Heart left ventricle (tissue), 16 donors: ENCODE measurements at regions not wholly inside any gene's neighbourhood (a gene's known extent, or its start where the extent isn't known, plus 50 kb on each side); places are given as distances from the start of the nearest gene placed in this dataset.

ENCODE experiments used
- ATAC-seq, 4 donors: fragments of 200-7000 bp; cut with Tn5 transposase; one replicate each; pipeline ENCODE4 v1.9.1; 2020 to 2022; ENCODE audit warnings: moderate library complexity in 4 of 4, mild to moderate bottlenecking in 3 of 4, moderate number of reproducible peaks in 1 of 4
- DNase-seq, 5 donors: peaks; one replicate each; pipeline ENCODE4 v3.0.0-alpha.2; 2020
- H3K27ac ChIP-seq, 12 donors: fragments of 200-600 bp; sonication (generic) in 4 of 12; one replicate each; pipeline versions ENCODE4 v1.5.0 to v1.8.0; 2016 to 2022; ENCODE audit warnings: mild to moderate bottlenecking in 2 of 12
- H3K27me3 ChIP-seq, 9 donors: fragments of 200-600 bp; sonication (generic) in 2 of 9; one replicate each; pipeline versions ENCODE4 v1.5.1 to v1.8.0; 2016 to 2022; ENCODE audit warnings: mild to moderate bottlenecking in 3 of 9
- H3K36me3 ChIP-seq, 9 donors: fragments of 200-600 bp; sonication (generic) in 2 of 9; one replicate each; pipeline versions ENCODE4 v1.5.0 to v1.8.0; 2018 to 2022; ENCODE audit warnings: mild to moderate bottlenecking in 2 of 9
- H3K4me1 ChIP-seq, 12 donors: fragments of 200-600 bp; sonication (generic) in 4 of 12; one replicate each; pipeline versions ENCODE4 v1.5.0 to v1.8.0; 2016 to 2022; ENCODE audit warnings: mild to moderate bottlenecking in 3 of 12
- H3K4me3 ChIP-seq, 12 donors: fragments of 200-600 bp; sonication (generic) in 4 of 12; one replicate each; pipeline versions ENCODE4 v1.5.0 to v1.8.0; 2017 to 2022; ENCODE audit warnings: mild to moderate bottlenecking in 9 of 12, moderate library complexity in 4 of 12
- H3K9me3 ChIP-seq, 12 donors: fragments of 200-600 bp; sonication (generic) in 4 of 12; one replicate each; pipeline versions ENCODE4 v1.5.0 to v1.8.0; 2016 to 2022; ENCODE audit warnings: mild to moderate bottlenecking in 1 of 12
- POLR2A ChIP-seq, 2 donors: fragments of 450-650 bp; IDR thresholded peaks; one replicate each; pipeline ENCODE4 v1.6.1; 2017; ENCODE audit warnings: antibody characterized with exemption in 2 of 2, mild to moderate bottlenecking in 2 of 2, moderate library complexity in 2 of 2
- WGBS, 4 donors: extraction: QIAGEN DNeasy Blood & Tissue Kit in 2 of 4; methylation state at CpG; one replicate each; pipeline versions ENCODE4 v1.1.5 to v1.1.7; 2013 to 2018; 5-methylcytosine and 5-hydroxymethylcytosine counted together
- intact Hi-C, 10 donors: fragments of 100-400 bp; cut with DNase I; formaldehyde crosslinking; loops; one replicate each; pipeline versions ENCODE4 v1.11.1 to v1.14.2; 2022
- TF ChIP-seq, protein P1 (sequence below), 12 donors: fragments of 200-600 bp; sonication (generic) in 4 of 12; IDR thresholded peaks; one replicate each; pipeline versions ENCODE4 v1.5.0 to v1.8.0; 2018 to 2022; ENCODE audit warnings: antibody characterized with exemption in 12 of 12, mild to moderate bottlenecking in 5 of 12
- donor health status: ischemic (EF 13 %, LVEDD 7.1; RV severe dilation, severe dysfunction).
- donor health status: healthy with polysubstance abuse.
- donor health status: DM: no; HTN: yes; CAD: no.
- donor health status: DM: no; HTN: no; CAD: no.
- donor health status: ischemic (EF 25% LVEDD 6.9; RV normal size, moderate dysfunction).
- donor health status: ischemic (EF 25% LVEDD 5.7; RV mildly dilated, moderate dysfunction).
- donor health status: healthy.
- donor health status: DM: yes; HTN: yes; CAD: no.
- donor health status: ischemic (EF 35%, LVEDD 5.7; RV mildly dilated, moderate dysfunction).
- donor health status: nonischemic (EF 11% LVEDD 7.7; RV severe dilation, severe dysfunction).
- donor health status: DM: yes; HTN: yes; CAD: no.
- donor health status: PGD.
- donor health status: ischemic (EF 29% LVEDD 5.4; RV normal size, mild dysfunction).
- donor health status: nonischemic (EF 23%, LVEDD 6.1; RV moderate dilation, normal function).

DNA sequence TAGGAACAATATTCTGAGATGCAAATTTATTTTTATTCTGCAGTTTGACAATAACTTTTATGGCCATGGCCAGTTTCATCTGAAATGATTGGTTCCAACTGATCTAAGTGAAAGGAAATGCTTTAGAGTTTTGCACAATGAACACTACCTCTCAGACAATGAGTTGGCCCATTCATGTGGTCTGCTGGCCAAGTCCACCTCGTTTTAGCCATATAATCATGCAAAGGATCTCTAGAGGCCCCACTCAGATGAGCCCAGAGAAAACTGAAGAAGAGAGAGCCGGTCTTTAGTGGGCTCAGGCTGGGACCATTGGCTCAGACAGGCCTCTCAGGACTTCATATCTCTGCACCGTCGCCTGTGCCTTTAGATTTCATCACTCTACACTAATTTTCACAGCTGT lies 254.7 kb downstream of the MREG start:
- ATAC-seq (peak; percentile 60 to 85 (median 68)), DNase-seq (peak in 2 of 5 donors; percentile 24 to 39)
- Histone ChIP-seq H3K27ac (peak overlapping the region in 8 of 12 donors; percentile 19 to 59 (median 40)), H3K4me1 (peaks cover 0 to 19% (median 4%) of the 10 kb centered on the region in 12 donors), H3K27me3 (no peaks in the 10 kb centered on the region), H3K36me3 (no peaks in the 10 kb centered on the region), H3K4me3 (no peak overlapping the region), H3K9me3 (peaks cover 0 to 4% (median 0%) of the 10 kb centered on the region in 12 donors)
- TF ChIP-seq, protein P1, sequence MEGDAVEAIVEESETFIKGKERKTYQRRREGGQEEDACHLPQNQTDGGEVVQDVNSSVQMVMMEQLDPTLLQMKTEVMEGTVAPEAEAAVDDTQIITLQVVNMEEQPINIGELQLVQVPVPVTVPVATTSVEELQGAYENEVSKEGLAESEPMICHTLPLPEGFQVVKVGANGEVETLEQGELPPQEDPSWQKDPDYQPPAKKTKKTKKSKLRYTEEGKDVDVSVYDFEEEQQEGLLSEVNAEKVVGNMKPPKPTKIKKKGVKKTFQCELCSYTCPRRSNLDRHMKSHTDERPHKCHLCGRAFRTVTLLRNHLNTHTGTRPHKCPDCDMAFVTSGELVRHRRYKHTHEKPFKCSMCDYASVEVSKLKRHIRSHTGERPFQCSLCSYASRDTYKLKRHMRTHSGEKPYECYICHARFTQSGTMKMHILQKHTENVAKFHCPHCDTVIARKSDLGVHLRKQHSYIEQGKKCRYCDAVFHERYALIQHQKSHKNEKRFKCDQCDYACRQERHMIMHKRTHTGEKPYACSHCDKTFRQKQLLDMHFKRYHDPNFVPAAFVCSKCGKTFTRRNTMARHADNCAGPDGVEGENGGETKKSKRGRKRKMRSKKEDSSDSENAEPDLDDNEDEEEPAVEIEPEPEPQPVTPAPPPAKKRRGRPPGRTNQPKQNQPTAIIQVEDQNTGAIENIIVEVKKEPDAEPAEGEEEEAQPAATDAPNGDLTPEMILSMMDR (IDR thresholded peaks at IDR 0.05): no peak
- no peak for TF ChIP-seq POLR2A (IDR thresholded peaks at IDR 0.05)
- WGBS, 4 donors: 46 to 66% (median 50%) methylated on average over 4 of the region's 4 CpGs
- intact Hi-C loops: loop anchor here in 3 of 10 donors (1.0 to 5.0 kb wide), 3 partner anchors 41 to 47 kb away; no protein-coding TSS in a partner anchor

DNA sequence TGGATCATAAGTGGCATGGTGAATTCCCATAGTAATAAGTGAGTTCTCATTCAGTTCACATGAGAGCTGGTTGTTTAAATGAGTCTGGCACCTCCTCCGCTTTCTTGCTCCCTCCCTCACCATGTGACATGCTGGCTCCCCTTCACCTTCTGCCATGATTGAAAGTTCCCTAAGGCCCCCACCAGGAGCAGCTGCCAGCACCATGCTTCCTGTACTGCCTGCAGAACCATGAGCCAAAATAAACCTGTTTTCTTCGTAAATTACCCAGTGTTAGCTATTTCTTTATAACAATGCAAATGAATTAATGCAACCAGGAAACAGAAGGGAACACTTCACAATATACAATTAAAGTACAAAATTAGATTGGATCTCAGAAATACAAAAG lies 257.0 kb downstream of the MREG start:
- H3K4me1 ChIP-seq: peaks cover 0 to 20% (median 4%) of the 10 kb centered on the region in 12 donors
- H3K27me3 ChIP-seq: no peaks in the 10 kb centered on the region
- DNase-seq (peak in 1 of 5 donors; percentile 30), ATAC-seq (no peak)
- TF ChIP-seq, protein P1 (IDR thresholded peaks at IDR 0.05): no peak
- TF ChIP-seq POLR2A (IDR thresholded peaks at IDR 0.05): no peak
- intact Hi-C loops: loop anchor here in 2 of 10 donors (5.0 kb wide), 2 partner anchors 39 to 44 kb away; no protein-coding TSS in a partner anchor
- no peak overlapping the region for H3K4me3 ChIP-seq
- peaks cover 0 to 4% (median 0%) of the 10 kb centered on the region in 12 donors for H3K9me3 ChIP-seq
- peak overlapping the region in 2 of 12 donors; percentile 27 to 39 for H3K27ac ChIP-seq
- 72 to 82% (median 76%) methylated on average over 2 of the region's 2 CpGs for WGBS, 4 donors
- no peaks in the 10 kb centered on the region for H3K36me3 ChIP-seq

DNA sequence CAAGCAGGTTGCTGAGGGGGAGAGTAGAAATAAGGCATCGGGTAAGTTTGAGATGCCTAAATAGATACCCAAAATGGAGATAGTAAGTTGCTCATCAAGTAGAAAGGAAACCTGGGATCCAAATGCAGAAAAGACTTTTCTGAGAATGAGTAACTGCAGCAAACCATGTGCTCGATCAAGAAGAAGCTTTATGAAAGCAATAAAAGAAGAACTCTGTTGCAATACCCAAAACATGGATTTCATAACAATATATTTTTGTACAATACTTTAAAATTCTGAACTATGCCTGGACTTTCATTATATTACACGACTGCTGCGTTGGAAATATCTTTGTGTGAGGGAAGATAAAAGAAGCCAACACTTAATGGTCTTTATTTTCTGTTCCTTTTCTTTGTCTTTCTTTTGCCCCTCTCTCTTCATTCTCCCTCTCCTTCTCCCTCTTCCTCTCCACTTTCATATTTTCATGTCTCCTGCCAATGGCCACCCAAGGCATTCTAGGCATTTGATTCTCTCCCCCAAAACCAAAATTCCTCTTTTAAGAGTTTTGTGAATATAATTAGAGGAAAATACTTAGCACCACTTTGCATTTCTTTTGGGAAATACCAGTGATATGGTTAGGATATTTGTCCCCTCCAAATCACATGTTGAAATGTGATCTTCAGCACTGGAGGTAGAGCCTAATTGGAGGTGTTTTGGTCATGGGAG lies 257.6 kb downstream of the MREG start:
- no peak for DNase-seq
- no peak for ATAC-seq
- WGBS, 4 donors: 88 to 93% (median 92%) methylated on average over 4 of the region's 4 CpGs
- Histone ChIP-seq H3K27ac (peak overlapping the region in 3 of 12 donors; percentile 11 to 39 (median 27)), H3K9me3 (peaks cover 0 to 4% (median 0%) of the 10 kb centered on the region in 12 donors), H3K4me1 (peaks cover 0 to 25% (median 4%) of the 10 kb centered on the region in 12 donors), H3K27me3 (no peaks in the 10 kb centered on the region), H3K4me3 (no peak overlapping the region), H3K36me3 (no peaks in the 10 kb centered on the region)
- intact Hi-C loops: loop anchor here in 2 of 10 donors (5.0 kb wide), 2 partner anchors 38 to 43 kb away; no protein-coding TSS in a partner anchor
- TF ChIP-seq, protein P1 (IDR thresholded peaks at IDR 0.05): no peak
- no peak for TF ChIP-seq POLR2A (IDR thresholded peaks at IDR 0.05)

DNA sequence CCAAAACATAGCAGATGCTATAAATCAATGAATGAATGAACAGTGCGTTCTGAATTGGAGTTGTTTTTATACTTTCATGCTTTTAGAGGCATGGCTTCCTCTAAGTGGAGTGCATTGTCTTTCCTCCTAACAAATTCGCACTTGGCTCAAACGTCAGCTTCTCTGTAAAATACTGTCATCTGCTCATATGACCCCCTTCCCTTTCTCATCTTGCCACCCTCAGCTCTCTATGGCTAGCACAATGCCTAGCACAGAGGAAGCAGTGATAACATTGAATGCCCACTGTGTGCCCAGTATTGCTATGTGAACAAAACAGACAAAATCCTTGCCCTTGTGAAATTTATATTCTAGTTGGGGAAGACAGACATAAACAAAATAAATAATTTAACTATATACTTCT lies 258.8 kb downstream of the MREG start:
- Histone ChIP-seq H3K27me3 (no peaks in the 10 kb centered on the region), H3K4me3 (no peak overlapping the region), H3K36me3 (no peaks in the 10 kb centered on the region), H3K27ac (peak overlapping the region in 1 of 12 donors; percentile 55), H3K9me3 (peaks cover 0 to 4% (median 0%) of the 10 kb centered on the region in 12 donors), H3K4me1 (peaks cover 0 to 35% (median 8%) of the 10 kb centered on the region in 12 donors)
- intact Hi-C loops: no loop called here
- ATAC-seq (peak in 2 of 4 donors; percentile 44 to 64), DNase-seq (no peak)
- WGBS, 4 donors: 77 to 82% (median 79%) methylated on average over 3 of the region's 3 CpGs
- TF ChIP-seq, protein P1 (IDR thresholded peaks at IDR 0.05): no peak
- no peak for TF ChIP-seq POLR2A (IDR thresholded peaks at IDR 0.05)
